Pancreas (tissue), 10 donors: ENCODE measurements at regions not wholly inside any gene's neighbourhood (a gene's known extent, or its start where the extent isn't known, plus 50 kb on each side); places are given as distances from the start of the nearest gene placed in this dataset.

ENCODE experiments used
- ATAC-seq, 4 donors: fragments of 200-7000 bp; cut with Tn5 transposase; one replicate each; pipeline versions ENCODE4 v1.8.0 to v1.9.1; 2020; ENCODE audit warnings: mild to moderate bottlenecking in 4 of 4, moderate library complexity in 4 of 4
- DNase-seq, 6 donors: peaks; one replicate each; pipeline ENCODE4 v3.0.0-alpha.2; 2020
- FAIRE-seq: peaks from 2 replicates; lab custom pipeline; 2012; peaks lifted over from hg19 to GRCh38; lab: Jason Lieb, UNC
- H3K27ac ChIP-seq, 4 donors: fragments of 200-600 bp; sonication (generic); 1 replicate in 3 of 4; 2 replicates in 1 of 4; pipeline versions ENCODE4 v1.5.0 to v1.8.0; 2020
- H3K27me3 ChIP-seq, 4 donors: fragments of 200-600 bp; one replicate each; pipeline ENCODE4 v1.8.0; 2021
- H3K36me3 ChIP-seq, 3 donors: fragments of 200-600 bp; sonication (generic) in 1 of 3; one replicate each; pipeline versions ENCODE4 v1.5.0 to v1.8.0; 2020 to 2021
- H3K4me1 ChIP-seq, 3 donors: fragments of 200-600 bp; one replicate each; pipeline ENCODE4 v1.8.0; 2021
- H3K4me3 ChIP-seq, 4 donors: fragments of 200-600 bp; sonication (generic) in 2 of 4; one replicate each; pipeline versions ENCODE4 v1.5.0 to v1.8.0; 2020 to 2021
- H3K9me3 ChIP-seq, 4 donors: fragments of 200-600 bp; one replicate each; pipeline ENCODE4 v1.8.0; 2021
- WGBS, 2 donors: extraction: QIAGEN DNeasy Blood & Tissue Kit; methylation state at CpG; one replicate each; pipeline ENCODE4 v1.1.7; 2013; 5-methylcytosine and 5-hydroxymethylcytosine counted together
- intact Hi-C, 3 donors: fragments of 100-400 bp; cut with DNase I; formaldehyde crosslinking; loops; one replicate each; pipeline versions ENCODE4 v1.11.1 to v1.14.2; 2022
- TF ChIP-seq, protein P1 (sequence below), 4 donors: fragments of 200-600 bp; sonication (generic) in 3 of 4; IDR thresholded peaks; one replicate each; pipeline versions ENCODE4 v1.5.0 to v1.8.0; 2021; ENCODE audit warnings: antibody characterized with exemption in 4 of 4
- donor health status: healthy with polysubstance abuse.
- donor health status: DM: no; HTN: no; CAD: no; lungs with moderate emphysema.
- donor health status: DM: no; HTN: no; CAD: no.
- donor health status: control.
- donor health status: control.
- donor health status: Bipolar disorder and iron deficiency.
- donor health status: DM: yes; HTN: yes; CAD: no.
- donor health status: DM: no; HTN: no; CAD: no.
- donor health status: DM: no; HTN: no; CAD: no.
- donor health status: DM: yes; HTN: yes; CAD: no.

DNA sequence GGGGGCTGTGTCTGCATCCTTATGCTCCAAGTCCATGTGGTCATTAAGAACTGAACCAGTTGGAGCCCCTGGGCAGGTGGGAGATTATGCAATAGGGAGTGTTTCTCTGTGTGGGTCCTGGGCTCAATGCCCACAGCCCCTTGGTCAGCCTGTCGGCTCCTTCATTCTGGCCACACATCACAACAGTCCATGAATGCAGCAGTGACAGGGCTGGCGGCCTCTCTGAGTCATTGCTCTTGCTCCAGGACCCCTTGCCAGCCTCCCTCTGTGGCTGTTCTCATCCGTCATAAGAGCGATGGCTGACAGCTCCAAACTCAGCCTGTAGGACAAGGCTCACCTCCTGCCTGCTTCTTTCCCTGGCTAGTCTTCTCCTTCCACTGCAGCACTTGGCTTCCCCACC, 609.5 kb upstream of the CDH4 start:
- no peak overlapping the region for H3K4me3 ChIP-seq
- DNase-seq (no peak), ATAC-seq (no peak), FAIRE-seq (no peak)
- no peaks in the 10 kb centered on the region for H3K36me3 ChIP-seq
- H3K27ac ChIP-seq: no peak overlapping the region
- intact Hi-C loops: no loop called here
- no peaks in the 10 kb centered on the region for H3K4me1 ChIP-seq
- H3K27me3 ChIP-seq: no peaks in the 10 kb centered on the region
- 45 to 51% methylated on average over 4 of the region's 4 CpGs for WGBS, 2 donors
- no peaks in the 10 kb centered on the region for H3K9me3 ChIP-seq
- TF ChIP-seq, protein P1, sequence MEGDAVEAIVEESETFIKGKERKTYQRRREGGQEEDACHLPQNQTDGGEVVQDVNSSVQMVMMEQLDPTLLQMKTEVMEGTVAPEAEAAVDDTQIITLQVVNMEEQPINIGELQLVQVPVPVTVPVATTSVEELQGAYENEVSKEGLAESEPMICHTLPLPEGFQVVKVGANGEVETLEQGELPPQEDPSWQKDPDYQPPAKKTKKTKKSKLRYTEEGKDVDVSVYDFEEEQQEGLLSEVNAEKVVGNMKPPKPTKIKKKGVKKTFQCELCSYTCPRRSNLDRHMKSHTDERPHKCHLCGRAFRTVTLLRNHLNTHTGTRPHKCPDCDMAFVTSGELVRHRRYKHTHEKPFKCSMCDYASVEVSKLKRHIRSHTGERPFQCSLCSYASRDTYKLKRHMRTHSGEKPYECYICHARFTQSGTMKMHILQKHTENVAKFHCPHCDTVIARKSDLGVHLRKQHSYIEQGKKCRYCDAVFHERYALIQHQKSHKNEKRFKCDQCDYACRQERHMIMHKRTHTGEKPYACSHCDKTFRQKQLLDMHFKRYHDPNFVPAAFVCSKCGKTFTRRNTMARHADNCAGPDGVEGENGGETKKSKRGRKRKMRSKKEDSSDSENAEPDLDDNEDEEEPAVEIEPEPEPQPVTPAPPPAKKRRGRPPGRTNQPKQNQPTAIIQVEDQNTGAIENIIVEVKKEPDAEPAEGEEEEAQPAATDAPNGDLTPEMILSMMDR (IDR thresholded peaks at IDR 0.05): no peak

DNA sequence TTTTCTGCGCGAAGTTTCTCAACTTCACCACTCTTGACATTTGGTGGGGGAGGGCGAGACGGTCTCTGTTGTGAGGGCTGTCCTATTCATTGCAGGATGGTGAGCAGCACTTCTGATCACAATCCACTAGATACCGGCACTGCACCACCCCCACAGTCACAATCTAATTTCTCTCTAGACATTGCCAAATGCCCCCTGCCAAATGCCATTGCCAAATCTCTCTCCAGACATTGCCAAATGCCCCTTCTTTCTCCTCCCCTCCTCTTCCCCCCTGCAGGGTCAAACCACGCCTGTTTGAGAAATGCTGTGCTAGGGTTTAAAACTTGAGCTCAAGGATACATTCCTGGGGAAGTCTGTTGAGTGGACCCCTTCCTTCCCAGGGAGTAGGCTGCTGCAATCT, 603.5 kb upstream of the CDH4 start:
- no peaks in the 10 kb centered on the region for H3K4me1 ChIP-seq
- 61 to 69% methylated on average over 6 of the region's 6 CpGs for WGBS, 2 donors
- intact Hi-C loops: no loop called here
- no peak for ATAC-seq
- no peaks in the 10 kb centered on the region for H3K27me3 ChIP-seq
- no peaks in the 10 kb centered on the region for H3K36me3 ChIP-seq
- DNase-seq: no peak
- TF ChIP-seq, protein P1 (IDR thresholded peaks at IDR 0.05): no peak
- H3K4me3 ChIP-seq: no peak overlapping the region
- no peaks in the 10 kb centered on the region for H3K9me3 ChIP-seq
- FAIRE-seq: no peak
- no peak overlapping the region for H3K27ac ChIP-seq

DNA sequence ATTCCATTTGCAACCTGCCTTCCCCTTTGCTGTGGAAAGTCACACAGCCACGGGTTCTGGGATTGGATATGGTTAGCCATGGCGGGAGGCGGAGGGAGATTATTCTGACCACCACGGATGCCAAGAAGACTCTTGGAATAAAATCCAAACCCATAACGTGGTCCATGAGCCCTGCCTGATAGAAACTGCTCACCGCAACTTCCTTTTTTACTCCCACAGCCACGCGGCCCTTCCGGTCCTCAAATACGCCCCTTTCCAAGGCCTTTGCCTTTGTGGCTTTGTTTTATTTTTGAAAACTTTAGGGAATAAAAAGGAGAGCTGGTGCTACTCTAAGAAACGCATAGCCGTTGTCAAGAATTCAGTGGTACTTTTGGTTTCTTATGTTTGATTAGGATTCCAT, 602.5 kb upstream of the CDH4 start:
- H3K36me3 ChIP-seq: no peaks in the 10 kb centered on the region
- intact Hi-C loops: no loop called here
- TF ChIP-seq, protein P1 (IDR thresholded peaks at IDR 0.05): no peak
- DNase-seq (no peak), ATAC-seq (no peak), FAIRE-seq (no peak)
- no peaks in the 10 kb centered on the region for H3K27me3 ChIP-seq
- 75 to 79% methylated on average over 12 of the region's 12 CpGs for WGBS, 2 donors
- H3K4me3 ChIP-seq: no peak overlapping the region
- no peak overlapping the region for H3K27ac ChIP-seq
- H3K4me1 ChIP-seq: no peaks in the 10 kb centered on the region
- no peaks in the 10 kb centered on the region for H3K9me3 ChIP-seq

DNA sequence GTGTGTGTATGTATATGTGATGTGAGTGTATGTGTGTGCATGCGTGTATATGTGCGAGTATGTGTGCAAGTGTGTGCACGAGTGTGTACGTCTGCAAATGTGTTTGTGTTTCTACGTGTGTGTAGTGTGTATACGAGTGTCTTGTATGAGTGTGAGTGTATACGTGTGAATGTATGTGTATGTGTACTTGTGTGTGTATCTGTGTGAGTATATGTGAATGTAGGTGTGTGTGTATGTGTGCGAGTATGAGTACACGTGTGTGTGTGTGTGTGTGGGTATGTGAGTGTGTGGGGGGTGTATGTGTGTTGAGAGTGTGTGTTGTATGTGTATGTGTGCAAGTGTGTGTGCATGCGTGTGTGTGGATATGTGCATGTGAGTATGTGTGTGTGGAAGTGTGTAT, 602.0 kb upstream of the CDH4 start:
- ATAC-seq (no peak), FAIRE-seq (no peak), DNase-seq (no peak)
- no peak overlapping the region for H3K27ac ChIP-seq
- H3K4me1 ChIP-seq: no peaks in the 10 kb centered on the region
- H3K4me3 ChIP-seq: no peak overlapping the region
- H3K9me3 ChIP-seq: no peaks in the 10 kb centered on the region
- TF ChIP-seq, protein P1 (IDR thresholded peaks at IDR 0.05): no peak
- H3K36me3 ChIP-seq: no peaks in the 10 kb centered on the region
- intact Hi-C loops: no loop called here
- WGBS, 2 donors: 67 to 85% methylated on average over 10 of the region's 10 CpGs
- H3K27me3 ChIP-seq: no peaks in the 10 kb centered on the region

DNA sequence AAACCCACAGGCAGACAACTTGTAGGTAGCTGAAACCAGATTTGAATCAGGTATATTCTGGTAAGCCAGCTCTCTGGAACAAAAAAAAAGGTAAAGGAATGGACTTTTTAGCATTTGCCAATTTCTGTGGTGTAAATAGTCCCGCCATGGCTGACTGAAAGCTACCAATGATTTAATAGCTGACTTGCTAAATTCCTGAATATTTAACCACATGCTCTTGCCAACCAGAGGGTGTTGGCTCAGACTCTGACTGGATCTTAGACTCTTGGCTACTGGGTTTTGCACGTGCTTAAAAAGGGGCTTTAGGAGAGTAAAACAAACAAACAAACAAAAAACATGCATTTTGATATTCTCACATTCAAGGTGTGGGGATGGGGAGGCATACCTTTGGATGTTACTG, 600.0 kb upstream of the CDH4 start:
- TF ChIP-seq, protein P1 (IDR thresholded peaks at IDR 0.05): no peak
- Histone ChIP-seq H3K4me3 (no peak overlapping the region), H3K4me1 (no peaks in the 10 kb centered on the region), H3K27me3 (no peaks in the 10 kb centered on the region), H3K9me3 (no peaks in the 10 kb centered on the region), H3K36me3 (no peaks in the 10 kb centered on the region), H3K27ac (no peak overlapping the region)
- ATAC-seq: no peak
- intact Hi-C loops: no loop called here
- no peak for FAIRE-seq
- DNase-seq: no peak
- 41 to 61% methylated on average over 2 of the region's 2 CpGs for WGBS, 2 donors
